Parathyroid adenoma (tissue), 2 donors: ENCODE measurements at regions not wholly inside any gene's neighbourhood (a gene's known extent, or its start where the extent isn't known, plus 50 kb on each side); places are given as distances from the start of the nearest gene placed in this dataset.

Experiments
- H2AFZ ChIP-seq: fragments of 300-600 bp; sonication (generic); one replicate; pipeline ENCODE4 v1.7.0; 2017; ENCODE audit warnings: antibody characterized with exemption, mild to moderate bottlenecking
- H3K27ac ChIP-seq: fragments of 300-600 bp; sonication (generic); one replicate; pipeline ENCODE4 v1.7.0; 2017
- H3K27me3 ChIP-seq: fragments of 300-600 bp; sonication (generic); one replicate; pipeline ENCODE4 v1.7.0; 2017; ENCODE audit warnings: low read length; ENCODE audit not compliant: control insufficient read depth, insufficient read depth
- H3K36me3 ChIP-seq: fragments of 300-600 bp; sonication (generic); one replicate; pipeline ENCODE4 v1.7.0; 2017; ENCODE audit warnings: low read length; ENCODE audit not compliant: control insufficient read depth, insufficient read depth
- H3K4me1 ChIP-seq: fragments of 300-600 bp; sonication (generic); one replicate; pipeline ENCODE4 v1.7.0; 2017; ENCODE audit warnings: control low read depth
- H3K4me2 ChIP-seq: fragments of 300-600 bp; sonication (generic); one replicate; pipeline ENCODE4 v1.7.0; 2017; ENCODE audit warnings: low read length
- H3K4me3 ChIP-seq: fragments of 300-600 bp; sonication (generic); one replicate; pipeline ENCODE4 v1.7.0; 2017; ENCODE audit warnings: low read depth, low read length
- H3K79me2 ChIP-seq: fragments of 300-600 bp; sonication (generic); one replicate; pipeline ENCODE4 v1.7.0; 2017; ENCODE audit warnings: control low read depth
- H3K9ac ChIP-seq: fragments of 300-600 bp; sonication (generic); one replicate; pipeline ENCODE4 v1.7.0; 2017; ENCODE audit warnings: mild to moderate bottlenecking
- H3K9me3 ChIP-seq: fragments of 300-600 bp; sonication (generic); one replicate; pipeline ENCODE4 v1.7.0; 2017; ENCODE audit warnings: low read length; ENCODE audit not compliant: control insufficient read depth
- CTCF ChIP-seq: fragments of 300-600 bp; sonication (generic); IDR thresholded peaks from one replicate; pipeline ENCODE4 v1.7.0; 2017; ENCODE audit warnings: antibody characterized with exemption, mild to moderate bottlenecking
- donor health status: primary hyperparathyroidism.

DNA sequence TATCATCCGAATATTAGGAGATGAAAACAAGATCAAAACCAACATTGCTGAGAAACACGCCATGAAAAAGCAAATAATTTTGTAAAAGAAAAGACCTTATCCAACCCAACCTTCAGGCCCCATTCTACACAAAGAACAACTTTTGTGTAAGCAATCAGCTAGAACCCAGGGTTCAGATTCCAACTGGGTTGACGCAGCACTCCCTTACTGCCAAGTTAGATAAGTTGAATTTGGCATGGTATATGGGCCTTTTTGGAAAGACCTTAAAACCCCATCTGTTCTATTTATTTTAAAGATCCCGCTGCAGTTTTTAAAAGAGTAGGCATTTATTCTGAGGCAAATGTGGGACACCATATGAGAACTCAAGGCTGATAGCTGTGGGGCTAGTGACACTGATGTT lies 2033.8 kb upstream of the WWC1 start:
- no peak overlapping the region for H3K9ac ChIP-seq
- no peak for TF ChIP-seq CTCF
- H3K9me3 ChIP-seq, result no peaks in the 10 kb centered on the region
- no peak overlapping the region for H2AFZ ChIP-seq
- no peak overlapping the region for H3K4me2 ChIP-seq
- no peak overlapping the region for H3K27ac ChIP-seq
- H3K27me3 ChIP-seq, result no peaks in the 10 kb centered on the region
- no peak overlapping the region for H3K4me3 ChIP-seq
- no peaks in the 10 kb centered on the region for H3K4me1 ChIP-seq
- no peaks in the 10 kb centered on the region for H3K79me2 ChIP-seq
- H3K36me3 ChIP-seq, result no peaks in the 10 kb centered on the region

- Histone ChIP-seq H3K27ac (no peak overlapping the region), H3K9me3 (no peaks in the 10 kb centered on the region), H2AFZ (no peak overlapping the region), H3K4me1 (no peaks in the 10 kb centered on the region), H3K36me3 (no peaks in the 10 kb centered on the region), H3K4me2 (no peak overlapping the region), H3K27me3 (no peaks in the 10 kb centered on the region), H3K9ac (no peak overlapping the region), H3K4me3 (no peak overlapping the region), H3K79me2 (no peaks in the 10 kb centered on the region)
- TF ChIP-seq CTCF, result no peak
Measured at GRCh38 chr5:166262395-166262794, 2029.0 kb upstream of the WWC1 start.

DNA sequence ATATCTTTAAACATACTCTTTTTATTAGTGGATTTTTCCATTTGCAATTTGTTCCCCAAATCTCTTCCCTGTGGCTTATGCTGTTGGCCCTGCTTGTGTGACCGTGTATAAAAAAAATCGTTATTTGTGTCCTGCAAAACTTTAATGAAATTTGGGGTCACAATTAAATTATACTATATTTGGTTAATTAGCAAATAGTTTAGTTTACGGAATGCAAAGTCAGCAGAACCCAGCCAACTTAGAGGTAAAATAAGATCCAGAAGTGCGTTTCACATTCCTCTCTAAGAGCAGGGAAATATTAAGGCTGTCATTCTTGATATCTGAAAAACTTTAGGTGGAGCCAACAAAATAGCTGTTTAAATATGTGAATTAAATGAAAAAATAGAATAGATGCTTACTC lies 2023.5 kb upstream of the WWC1 start:
- H3K27ac ChIP-seq, result no peak overlapping the region
- H3K27me3 ChIP-seq, result no peaks in the 10 kb centered on the region
- no peaks in the 10 kb centered on the region for H3K9me3 ChIP-seq
- H3K4me3 ChIP-seq, result no peak overlapping the region
- no peaks in the 10 kb centered on the region for H3K4me1 ChIP-seq
- H3K79me2 ChIP-seq, result no peaks in the 10 kb centered on the region
- no peaks in the 10 kb centered on the region for H3K36me3 ChIP-seq
- H3K4me2 ChIP-seq, result no peak overlapping the region
- H3K9ac ChIP-seq, result no peak overlapping the region
- no peak for TF ChIP-seq CTCF
- no peak overlapping the region for H2AFZ ChIP-seq

DNA sequence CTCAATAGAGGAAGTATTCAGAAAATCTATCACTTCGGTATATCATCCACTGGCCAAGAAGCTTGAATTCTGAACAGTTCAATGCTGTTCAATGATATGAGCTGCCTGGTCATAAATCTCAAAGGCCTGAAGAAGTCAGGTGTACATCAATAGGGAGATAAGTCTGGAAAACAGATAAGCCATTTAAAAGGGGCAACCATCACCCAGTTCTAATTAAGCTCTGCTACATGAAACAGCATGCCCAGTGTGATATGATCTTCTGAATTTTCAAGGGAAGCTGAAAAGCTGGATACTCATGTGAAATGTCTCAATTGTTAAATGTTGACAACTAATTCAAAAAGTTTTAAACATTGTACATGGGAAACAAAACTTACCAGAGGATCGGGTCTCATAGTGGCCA lies 2020.7 kb upstream of the WWC1 start:
- no peaks in the 10 kb centered on the region for H3K27me3 ChIP-seq

More for the DNA sequence above, 2020.7 kb upstream of the WWC1 start:
- H3K9ac ChIP-seq, result no peak overlapping the region
- H2AFZ ChIP-seq, result no peak overlapping the region
- no peaks in the 10 kb centered on the region for H3K4me1 ChIP-seq
- no peak overlapping the region for H3K4me3 ChIP-seq
- no peaks in the 10 kb centered on the region for H3K9me3 ChIP-seq
- TF ChIP-seq CTCF, result no peak
- H3K27ac ChIP-seq, result no peak overlapping the region
- H3K79me2 ChIP-seq, result no peaks in the 10 kb centered on the region
- H3K4me2 ChIP-seq, result no peak overlapping the region
- no peaks in the 10 kb centered on the region for H3K36me3 ChIP-seq
